HG03558 (cell line): ENCODE measurements at regions not wholly inside any gene's neighbourhood (a gene's known extent, or its start where the extent isn't known, plus 50 kb on each side); places are given as distances from the start of the nearest gene placed in this dataset.
"Not testable (repeated sequence)": the region's sequence is repeated elsewhere in the genome, so short reads cannot be mapped to it uniquely, and the experiment has no call there.

Experiments used
- ATAC-seq: cut with Tn5 transposase; IDR thresholded peaks from one replicate; pipeline ENCODE4 v1.9.1; 2021; ENCODE audit warnings: moderate number of reproducible peaks; ENCODE audit not compliant: unreplicated experiment; ENCODE audit errors: extremely low read depth

DNA sequence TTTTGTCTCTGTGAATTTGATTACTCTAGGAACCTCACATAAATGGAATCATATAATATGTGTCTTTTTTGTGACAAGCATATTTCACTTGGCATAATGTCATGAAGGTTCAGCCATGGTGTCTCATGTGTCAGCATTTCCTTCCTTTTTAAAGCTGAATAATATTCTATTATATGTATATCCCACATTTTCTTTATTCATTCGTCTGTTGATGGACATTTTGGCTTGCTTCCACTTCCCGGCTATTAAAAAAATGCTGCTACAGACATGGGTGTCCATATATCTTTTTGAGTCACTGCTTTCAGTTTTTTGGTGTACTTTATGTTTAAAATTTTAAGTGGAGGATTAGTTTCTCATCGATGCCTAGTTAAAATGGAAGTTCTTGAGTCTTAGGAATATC lies 59.8 kb upstream of the C5orf63 start:
- ATAC-seq, result no peak

GRCh38 chr5:127136908-127137307 lies 63.6 kb upstream of the C5orf63 start:
- no peak for ATAC-seq

GRCh38 chr5:127143722-127144121 lies 70.4 kb upstream of the C5orf63 start:
- ATAC-seq, result no peak

GRCh38 chr5:127153031-127153430 lies 79.7 kb upstream of the C5orf63 start:
- no peak for ATAC-seq

GRCh38 chr5:127153521-127153920 lies 80.2 kb upstream of the C5orf63 start:
- no peak for ATAC-seq

DNA sequence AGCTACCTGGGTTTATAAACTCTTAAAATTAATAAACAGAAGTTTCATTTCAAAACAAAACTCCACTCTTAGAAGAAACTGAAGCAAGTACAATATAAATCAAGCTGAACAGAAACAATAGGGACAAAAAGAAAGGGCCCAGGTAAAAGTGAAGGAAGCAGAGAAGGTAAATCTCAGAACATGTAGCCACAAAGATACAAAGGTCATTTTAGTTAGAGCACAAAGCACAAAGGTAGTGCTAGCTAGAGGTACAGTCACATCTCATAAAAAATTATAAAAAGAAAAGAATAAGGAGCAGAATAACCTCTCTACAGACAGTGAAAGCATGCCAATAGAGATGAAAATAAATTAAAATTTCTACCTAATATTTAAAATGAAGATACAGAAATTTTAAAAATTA lies 90.4 kb upstream of the C5orf63 start:
- no peak for ATAC-seq

- no peak for ATAC-seq
These were observed 97.8 kb upstream of the C5orf63 start for GRCh38 chr5:127170918-127171600.

GRCh38 chr5:127176769-127177168 lies 103.5 kb upstream of the C5orf63 start:
- no peak for ATAC-seq

DNA sequence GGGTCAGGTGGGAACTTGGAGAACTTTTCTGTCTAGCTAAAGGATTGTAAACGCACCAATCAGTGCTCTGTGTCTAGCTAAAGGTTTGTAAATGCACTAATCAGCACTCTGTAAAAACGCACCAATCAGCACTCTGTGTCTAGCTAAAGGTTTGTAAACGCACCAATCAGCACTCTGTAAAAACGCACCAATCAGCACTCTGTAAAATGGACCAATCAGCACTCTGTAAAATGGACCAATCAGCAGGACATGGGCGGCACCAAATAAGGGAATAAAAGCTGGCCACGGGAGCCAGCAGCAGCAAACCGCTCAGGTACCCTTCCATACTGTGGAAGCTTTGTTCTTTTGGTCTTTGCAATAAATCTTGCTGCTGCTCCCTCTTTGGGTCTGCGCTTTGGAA lies 108.0 kb upstream of the MEGF10 start:
- not testable (repeated sequence) for ATAC-seq

DNA sequence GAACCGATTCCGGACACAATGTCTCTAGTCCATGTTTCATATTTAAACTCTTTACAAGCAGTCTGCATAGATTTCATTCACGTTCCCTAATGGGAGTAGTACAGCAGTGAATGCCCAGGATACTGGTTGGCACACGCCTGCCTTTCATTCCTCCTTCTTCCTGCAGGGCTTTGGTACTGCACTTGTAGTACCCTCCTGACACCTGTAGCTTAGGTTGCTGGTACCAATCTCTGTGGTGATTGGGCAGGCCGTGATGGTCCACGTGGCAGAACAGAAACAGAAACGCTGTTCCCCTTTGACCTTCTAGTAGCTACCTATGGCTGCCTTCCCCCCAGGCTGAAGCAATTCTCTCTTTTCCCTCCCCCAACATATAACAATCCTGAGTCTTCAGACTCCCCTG lies 107.3 kb upstream of the MEGF10 start:
- ATAC-seq, result no peak

GRCh38 chr5:127184851-127185250 lies 105.7 kb upstream of the MEGF10 start:
- no peak for ATAC-seq

DNA sequence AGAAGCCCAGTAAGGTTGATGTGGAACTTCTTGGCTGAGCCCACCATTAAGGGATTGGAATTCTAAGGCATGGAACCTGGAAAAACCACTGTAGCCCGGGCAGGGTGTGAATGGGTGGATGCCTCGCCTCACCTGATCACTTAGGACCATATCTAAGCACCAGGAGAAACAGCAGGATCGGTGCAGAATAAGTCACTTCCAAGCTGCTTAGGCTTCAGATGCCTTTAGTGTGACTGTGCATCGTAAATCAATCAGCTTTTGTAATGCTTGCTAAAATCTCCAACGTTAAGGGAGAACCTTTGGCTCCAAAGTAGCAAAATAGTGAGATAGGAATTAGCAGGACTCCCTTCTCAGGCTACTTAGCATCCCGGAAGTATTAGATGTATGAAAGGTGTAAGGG lies 103.9 kb upstream of the MEGF10 start:
- ATAC-seq, result no peak

DNA sequence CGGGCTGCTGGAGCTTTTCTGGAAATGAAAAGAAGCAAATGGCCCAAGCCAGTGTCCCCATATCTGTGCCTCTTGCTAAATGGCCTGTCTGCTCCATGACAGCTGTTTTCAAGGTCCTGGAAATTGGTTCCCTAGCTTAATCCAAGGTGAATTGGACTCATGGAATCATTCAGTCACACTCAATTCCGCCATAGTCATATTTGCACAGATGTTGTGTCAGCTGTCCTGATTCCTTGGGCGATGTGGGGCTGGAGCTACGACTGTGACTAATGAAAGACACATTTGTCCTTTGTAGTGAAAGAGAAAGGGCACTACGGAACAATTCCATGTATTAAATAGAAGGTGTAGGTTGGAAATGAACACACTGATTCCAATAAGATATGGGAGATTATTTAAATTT lies 102.9 kb upstream of the MEGF10 start:
- no peak for ATAC-seq

DNA sequence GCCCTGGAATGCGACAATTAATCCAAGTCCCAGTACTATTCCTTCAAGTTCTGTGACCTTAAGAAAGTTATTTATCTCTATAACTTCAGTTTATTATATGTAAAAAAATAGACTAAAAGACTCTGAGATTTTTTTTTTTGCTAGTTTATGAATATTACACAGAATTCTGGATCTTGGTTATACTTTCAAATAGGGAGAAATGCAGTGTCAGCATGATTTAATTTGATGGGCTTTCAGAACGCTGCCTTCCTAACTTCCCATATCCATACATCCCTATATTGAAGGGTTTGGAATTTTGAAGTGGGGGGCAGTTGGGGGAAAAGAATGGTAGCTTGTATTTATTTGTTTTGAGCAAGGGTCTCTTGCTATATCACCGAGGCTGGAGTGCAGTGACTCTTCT lies 98.4 kb upstream of the MEGF10 start:
- ATAC-seq, result no peak

DNA sequence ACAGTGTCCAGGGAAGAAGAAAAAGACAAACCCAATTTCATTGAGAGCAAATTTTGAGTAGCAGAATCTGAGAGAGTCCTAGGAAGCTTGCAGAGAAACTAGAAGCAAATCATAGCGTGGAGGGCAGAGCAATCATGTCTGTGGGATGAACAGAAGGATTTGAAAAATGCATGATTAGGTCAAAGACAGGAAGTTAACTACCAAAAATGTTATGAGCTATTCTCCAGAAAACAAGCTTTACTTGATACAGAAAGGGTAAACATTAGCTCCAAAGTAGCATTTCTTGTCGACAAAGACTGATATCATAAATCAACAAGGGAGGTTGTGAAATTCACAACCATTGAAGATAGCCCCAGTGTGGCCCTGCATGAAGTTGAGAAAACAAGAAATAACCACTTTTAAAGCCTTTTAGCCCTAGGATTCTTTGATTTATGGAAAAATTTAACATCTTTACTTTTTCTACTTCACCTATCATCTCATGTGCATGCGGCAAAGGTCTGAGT lies 97.7 kb upstream of the MEGF10 start:
- ATAC-seq, result no peak

- no peak for ATAC-seq
These were observed 94.6 kb upstream of the MEGF10 start for GRCh38 chr5:127196042-127196441.

GRCh38 chr5:127197402-127198167 lies 93.0 kb upstream of the MEGF10 start:
- ATAC-seq, result not testable (repeated sequence)

DNA sequence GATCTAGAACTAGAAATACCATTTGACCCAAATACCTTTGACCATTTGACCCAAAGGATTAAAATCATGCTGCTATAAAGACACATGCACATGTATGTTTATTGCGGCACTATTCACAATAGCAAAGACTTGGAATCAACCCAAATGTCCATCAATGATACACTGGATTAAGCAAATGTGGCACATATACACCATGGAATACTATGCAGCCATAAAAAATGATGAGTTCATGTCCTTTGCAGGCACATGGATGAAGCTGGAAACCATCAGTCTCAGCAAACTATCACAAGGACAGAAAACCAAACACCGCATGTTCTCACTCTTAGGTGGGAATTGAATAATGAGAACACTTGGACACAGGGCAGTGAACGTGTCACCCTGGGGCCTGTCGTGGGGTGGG lies 87.9 kb upstream of the MEGF10 start:
- ATAC-seq, result not testable (repeated sequence)

- no peak for ATAC-seq
These were observed 86.8 kb upstream of the MEGF10 start for GRCh38 chr5:127203818-127204217.

DNA sequence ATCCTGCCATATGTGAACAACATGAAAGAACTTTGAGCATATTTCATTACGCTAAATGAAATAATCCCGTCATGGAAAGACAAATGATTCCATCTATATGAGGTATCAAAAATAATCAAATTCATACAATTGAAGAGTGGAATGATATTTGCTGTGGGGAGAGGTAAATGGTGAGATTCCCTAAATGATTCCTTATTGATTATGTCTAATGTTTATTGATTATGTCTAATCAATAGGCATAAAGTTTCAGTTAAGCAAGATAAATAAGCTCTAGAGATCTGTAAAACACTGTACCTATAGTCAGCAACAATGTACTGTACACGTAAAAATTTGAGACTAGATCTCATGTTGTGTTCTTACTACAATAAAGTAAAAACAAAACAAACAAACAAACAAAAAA lies 85.4 kb upstream of the MEGF10 start:
- no peak for ATAC-seq

- no peak for ATAC-seq
These were observed 84.1 kb upstream of the MEGF10 start for GRCh38 chr5:127206320-127207113.
